ENCODE measurements at regions not wholly inside any gene's neighbourhood (a gene's known extent, or its start where the extent isn't known, plus 50 kb on each side); places are given as distances from the start of the nearest gene placed in this dataset.
A peak's percentile ranks its signal among the peaks of the same experiment; 100 is the strongest.
"Not testable (repeated sequence)": the region's sequence is repeated elsewhere in the genome, so short reads cannot be mapped to it uniquely, and the experiment has no call there.

DNA sequence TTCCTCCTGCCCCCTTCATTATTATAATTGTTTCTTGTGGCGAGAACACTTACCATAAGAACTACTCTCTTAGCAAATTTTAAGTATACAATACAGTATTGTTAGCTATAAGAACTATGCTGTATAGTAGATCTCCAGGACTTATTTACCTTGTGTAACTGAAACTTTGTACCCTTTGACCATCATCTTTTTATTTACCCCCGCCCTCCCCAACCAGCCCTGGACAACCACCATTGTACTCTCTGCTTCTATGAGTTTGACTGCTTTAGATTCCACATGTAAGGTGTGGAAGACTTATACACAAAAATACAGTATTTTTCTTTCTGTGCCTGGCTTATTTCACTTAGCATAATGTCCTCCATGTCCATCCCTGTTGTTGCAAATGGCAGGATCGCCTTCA lies 161.1 kb downstream of the PHF8 start:
- no peaks in the 10 kb centered on the region for H3K4me1 ChIP-seq
- no peaks in the 10 kb centered on the region for H3K9me3 ChIP-seq
- H3K4me3 ChIP-seq: no peak overlapping the region
- no peaks in the 10 kb centered on the region for H3K36me3 ChIP-seq
- no peak for DNase-seq
- intact Hi-C loops (cut with DNase I; ENCODE audit: low total_unique reads): no loop called here
- no peak overlapping the region for H3K27ac ChIP-seq
- no peaks in the 10 kb centered on the region for H3K27me3 ChIP-seq
- no peak for TF ChIP-seq CTCF (IDR thresholded peaks at IDR 0.05)

DNA sequence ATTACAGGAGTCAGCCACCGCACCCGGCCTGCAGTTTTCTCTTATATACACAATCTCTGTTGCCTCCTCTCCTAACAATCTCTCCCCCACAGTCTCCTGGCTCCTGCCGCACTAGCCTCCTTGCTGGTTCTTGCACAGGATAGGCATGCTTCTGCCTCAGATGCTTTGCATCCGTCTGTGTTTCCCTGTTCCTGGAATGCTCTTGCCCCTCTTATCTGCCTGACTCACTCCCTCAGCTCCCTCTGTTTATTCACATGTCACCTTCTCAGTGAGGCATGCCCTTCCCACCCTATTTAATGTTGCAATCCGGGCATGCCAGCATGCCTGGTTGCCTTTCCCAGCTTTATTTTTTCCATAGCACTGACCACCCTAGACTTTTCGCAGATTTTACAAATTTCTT lies 161.9 kb downstream of the PHF8 start:
- H3K27me3 ChIP-seq: no peaks in the 10 kb centered on the region
- no peak overlapping the region for H3K4me3 ChIP-seq
- no peaks in the 10 kb centered on the region for H3K36me3 ChIP-seq
- DNase-seq: no peak
- intact Hi-C loops (cut with DNase I; ENCODE audit: low total_unique reads): no loop called here
- H3K4me1 ChIP-seq: no peaks in the 10 kb centered on the region
- peaks cover 0 to 4% (median 0%) of the 10 kb centered on the region in 3 donors for H3K9me3 ChIP-seq
- H3K27ac ChIP-seq: no peak overlapping the region
- TF ChIP-seq CTCF (IDR thresholded peaks at IDR 0.05): no peak

DNA sequence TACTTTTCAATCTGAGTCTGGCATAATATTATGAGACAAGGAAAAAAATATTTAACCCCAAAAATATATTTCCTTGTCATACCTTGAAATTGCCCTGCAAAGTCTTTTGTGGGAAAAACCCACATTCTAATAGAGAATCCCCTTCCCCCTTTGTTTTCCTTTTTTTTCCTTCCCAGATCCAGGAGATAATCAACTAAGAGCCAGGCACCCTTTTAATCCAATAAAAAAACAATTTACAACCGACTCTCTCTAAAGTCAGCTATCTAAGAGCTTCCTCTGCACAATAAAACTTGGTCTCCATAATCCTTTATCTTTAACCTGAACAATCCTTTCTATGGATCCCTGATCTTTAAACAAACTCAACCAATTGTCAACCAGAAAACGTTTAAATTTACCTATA lies 163.5 kb downstream of the PHF8 start:
- H3K27ac ChIP-seq; DNase-seq; H3K27me3 ChIP-seq; H3K4me3 ChIP-seq; H3K36me3 ChIP-seq; intact Hi-C loops (cut with DNase I; ENCODE audit: low total_unique reads); H3K4me1 ChIP-seq: not testable (repeated sequence)
- H3K9me3 ChIP-seq: peaks cover 0 to 12% (median 0%) of the 10 kb centered on the region in 3 donors

- H3K9me3 ChIP-seq: peaks cover 0 to 5% (median 0%) of the 10 kb centered on the region in 3 donors
- intact Hi-C loops (cut with DNase I; ENCODE audit: low total_unique reads): no loop called here
- H3K36me3 ChIP-seq: no peaks in the 10 kb centered on the region
- no peak for DNase-seq
- no peak overlapping the region for H3K27ac ChIP-seq
- H3K27me3 ChIP-seq: no peaks in the 10 kb centered on the region
- H3K4me3 ChIP-seq: no peak overlapping the region
- TF ChIP-seq CTCF (IDR thresholded peaks at IDR 0.05): no peak
- H3K4me1 ChIP-seq: no peaks in the 10 kb centered on the region
Observed at GRCh38 chrX:53859890-53860289, 173.4 kb upstream of the HUWE1 start.

GRCh38 chrX:53831662-53832635 lies 145.4 kb upstream of the HUWE1 start:
- intact Hi-C loops (cut with DNase I; ENCODE audit: low total_unique reads): no loop called here
- no peak overlapping the region for H3K27ac ChIP-seq
- no peaks in the 10 kb centered on the region for H3K27me3 ChIP-seq
- H3K36me3 ChIP-seq: no peaks in the 10 kb centered on the region
- no peaks in the 10 kb centered on the region for H3K4me1 ChIP-seq
- no peak for DNase-seq
- no peaks in the 10 kb centered on the region for H3K9me3 ChIP-seq
- H3K4me3 ChIP-seq: no peak overlapping the region
- peak in 1 of 2 experiments; percentile 7 for TF ChIP-seq CTCF (IDR thresholded peaks at IDR 0.05)

DNA sequence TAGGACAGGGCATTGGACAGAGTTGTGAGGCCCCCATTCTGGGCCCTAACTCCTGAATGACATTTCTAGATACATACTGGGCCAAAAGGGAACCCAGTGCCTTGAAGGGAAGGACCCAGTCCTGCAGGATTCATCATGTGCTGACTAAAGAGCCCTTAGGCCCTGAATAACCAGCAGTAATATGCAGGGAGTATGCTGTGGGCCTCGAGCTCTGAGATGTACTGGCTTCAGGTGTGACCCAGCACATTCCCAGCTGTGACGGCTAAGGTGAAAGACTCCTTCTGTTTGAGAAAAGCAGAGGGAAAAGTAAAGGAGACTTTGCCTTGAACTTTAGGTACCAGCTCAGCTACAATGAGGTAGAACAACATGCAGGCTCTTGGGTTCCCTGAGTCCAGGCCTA lies 138.2 kb upstream of the HUWE1 start:
- Histone ChIP-seq H3K9me3 (no peaks in the 10 kb centered on the region), H3K27ac (no peak overlapping the region), H3K4me1 (no peaks in the 10 kb centered on the region), H3K36me3 (no peaks in the 10 kb centered on the region), H3K4me3 (no peak overlapping the region), H3K27me3 (no peaks in the 10 kb centered on the region)
- no peak for DNase-seq
- TF ChIP-seq CTCF (IDR thresholded peaks at IDR 0.05): no peak
- intact Hi-C loops (cut with DNase I; ENCODE audit: low total_unique reads): no loop called here

DNA sequence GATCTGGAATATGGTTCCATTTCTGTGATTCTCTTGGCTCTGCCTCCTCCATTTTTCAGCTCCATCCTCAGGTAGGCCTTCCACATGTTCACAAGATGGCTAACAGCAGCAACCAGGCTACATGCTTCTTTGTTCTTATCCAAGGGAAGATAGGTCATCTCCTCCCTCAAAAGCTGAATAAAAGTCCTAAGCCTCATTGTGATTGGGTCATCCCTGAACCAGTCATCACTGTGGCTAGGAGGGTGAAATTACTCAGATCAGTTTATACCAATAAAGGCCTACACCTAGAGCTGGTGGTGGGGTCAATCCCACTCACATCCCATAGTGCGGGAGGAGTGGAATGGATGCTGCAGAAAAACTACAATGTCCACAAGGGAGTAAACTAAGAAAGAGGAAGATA lies 131.6 kb upstream of the HUWE1 start:
- H3K27me3 ChIP-seq; intact Hi-C loops (cut with DNase I; ENCODE audit: low total_unique reads); H3K4me3 ChIP-seq; DNase-seq; H3K36me3 ChIP-seq; H3K9me3 ChIP-seq; H3K4me1 ChIP-seq; H3K27ac ChIP-seq: not testable (repeated sequence)

Data from tibial artery (tissue), 4 donors.